NCI-H460 (cell line): ENCODE measurements at regions not wholly inside any gene's neighbourhood (a gene's known extent, or its start where the extent isn't known, plus 50 kb on each side); places are given as distances from the start of the nearest gene placed in this dataset.
A peak's percentile ranks its signal among the peaks of the same experiment; 100 is the strongest.

Experiments
- DNase-seq: peaks from one replicate; pipeline ENCODE4 v3.0.0-alpha.2; 2016; ENCODE audit warnings: low read depth; ENCODE audit errors: extremely low read depth

DNA sequence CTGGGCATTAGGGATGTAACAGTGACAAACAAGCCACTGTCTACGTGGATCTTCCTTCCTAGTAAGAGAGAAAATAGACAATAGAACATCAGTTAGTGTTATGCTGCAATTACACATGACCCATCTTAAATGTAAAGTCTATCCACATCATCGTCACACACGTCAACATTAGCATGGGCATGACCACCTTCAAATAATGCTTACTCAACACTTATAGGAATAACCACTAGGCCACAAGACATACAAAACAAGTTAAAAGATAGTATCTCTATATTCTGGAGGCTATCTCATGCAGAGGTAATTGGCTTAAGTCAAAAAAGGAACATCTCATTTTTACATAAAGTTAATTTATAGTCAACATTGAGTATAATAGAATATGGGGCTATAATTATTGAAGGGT lies 156.5 kb downstream of the MOXD1 start:
- no peak for DNase-seq

DNA sequence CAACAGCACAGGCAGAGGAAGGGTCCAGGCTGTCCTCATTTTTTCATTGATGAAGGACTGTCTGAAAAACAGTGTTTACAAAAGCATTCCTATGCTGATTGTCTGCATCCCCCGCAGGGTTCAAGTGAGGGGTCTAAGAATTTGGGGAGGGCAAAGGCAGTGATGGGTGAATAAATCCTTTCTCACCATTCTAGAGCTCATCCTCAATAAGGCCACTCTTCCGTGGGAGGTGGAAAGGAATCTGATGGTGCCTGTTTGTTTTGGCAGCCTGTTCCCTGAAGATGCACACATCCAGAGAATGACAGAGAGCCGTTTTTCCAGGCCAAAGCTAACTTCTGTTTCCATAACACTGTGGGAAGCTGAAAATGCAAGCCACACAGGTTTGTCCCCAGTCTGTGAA lies 164.5 kb downstream of the MOXD1 start:
- no peak for DNase-seq

DNA sequence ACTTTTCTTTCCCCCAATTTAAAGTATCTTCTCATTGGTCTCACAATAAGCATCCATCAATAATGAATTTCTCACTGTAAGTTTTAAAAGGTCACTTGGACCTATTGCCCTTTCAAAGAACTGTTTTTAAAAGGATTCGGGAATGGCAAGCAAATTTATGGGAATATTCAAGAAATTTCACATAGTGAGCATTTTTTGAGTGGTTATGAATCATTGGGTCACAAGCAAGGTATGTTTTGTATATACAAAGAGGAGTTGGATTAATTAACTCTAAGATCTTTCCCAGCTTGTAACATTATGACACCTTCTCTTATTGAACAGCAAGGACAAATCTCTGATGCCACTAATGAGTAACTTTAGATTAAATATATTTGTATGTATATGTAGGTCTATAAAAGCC lies 165.0 kb downstream of the MOXD1 start:
- DNase-seq, result no peak

DNA sequence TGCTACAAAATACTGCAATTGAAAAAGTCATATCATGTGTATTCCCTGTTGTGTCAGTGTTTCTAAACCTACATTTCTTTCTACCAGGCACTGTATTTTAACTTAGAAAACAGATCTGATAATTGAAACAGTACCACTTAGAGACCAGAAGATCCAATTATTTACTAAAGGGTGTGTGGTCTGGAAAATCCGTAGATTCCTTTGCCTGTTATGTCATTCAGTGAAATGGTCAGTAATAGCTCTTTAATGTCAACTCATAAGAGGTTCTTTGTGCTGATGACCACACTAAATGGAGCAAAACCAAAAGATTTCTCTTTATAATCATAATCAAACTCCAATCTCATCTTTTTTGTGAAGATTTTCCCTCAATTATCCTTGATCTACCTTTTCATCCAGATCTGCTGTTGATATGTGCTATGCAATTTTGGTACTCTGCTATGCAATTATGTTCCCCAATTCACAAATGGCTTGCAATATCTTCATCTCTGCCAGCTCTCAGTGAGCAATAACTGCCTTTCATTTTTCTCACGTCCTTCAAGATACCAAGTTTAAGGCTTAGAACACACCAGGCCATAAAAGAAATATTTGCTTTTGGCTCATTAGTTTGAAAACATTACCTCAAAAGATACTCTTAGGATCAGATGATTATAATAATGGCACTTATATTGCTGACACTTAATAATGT lies 165.5 kb downstream of the MOXD1 start:
- no peak for DNase-seq

DNA sequence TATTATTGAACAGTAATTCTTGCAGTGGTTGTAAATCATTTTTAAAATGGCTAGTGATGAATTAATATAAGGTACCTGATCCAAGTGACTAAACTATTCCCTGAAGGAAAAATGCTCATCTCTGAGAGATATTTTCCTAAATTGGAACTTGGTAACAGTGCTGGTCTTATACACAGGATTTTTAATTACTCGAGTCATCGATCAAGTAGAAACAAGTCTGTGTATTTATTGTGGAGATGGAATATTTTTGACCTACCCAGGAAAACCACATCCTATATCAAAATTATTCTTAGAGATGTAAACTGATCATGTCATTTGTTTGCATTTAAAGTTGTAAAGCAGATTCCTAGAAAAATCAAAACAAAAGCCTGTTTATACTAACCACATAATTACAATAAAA lies 166.9 kb downstream of the MOXD1 start:
- no peak for DNase-seq

DNA sequence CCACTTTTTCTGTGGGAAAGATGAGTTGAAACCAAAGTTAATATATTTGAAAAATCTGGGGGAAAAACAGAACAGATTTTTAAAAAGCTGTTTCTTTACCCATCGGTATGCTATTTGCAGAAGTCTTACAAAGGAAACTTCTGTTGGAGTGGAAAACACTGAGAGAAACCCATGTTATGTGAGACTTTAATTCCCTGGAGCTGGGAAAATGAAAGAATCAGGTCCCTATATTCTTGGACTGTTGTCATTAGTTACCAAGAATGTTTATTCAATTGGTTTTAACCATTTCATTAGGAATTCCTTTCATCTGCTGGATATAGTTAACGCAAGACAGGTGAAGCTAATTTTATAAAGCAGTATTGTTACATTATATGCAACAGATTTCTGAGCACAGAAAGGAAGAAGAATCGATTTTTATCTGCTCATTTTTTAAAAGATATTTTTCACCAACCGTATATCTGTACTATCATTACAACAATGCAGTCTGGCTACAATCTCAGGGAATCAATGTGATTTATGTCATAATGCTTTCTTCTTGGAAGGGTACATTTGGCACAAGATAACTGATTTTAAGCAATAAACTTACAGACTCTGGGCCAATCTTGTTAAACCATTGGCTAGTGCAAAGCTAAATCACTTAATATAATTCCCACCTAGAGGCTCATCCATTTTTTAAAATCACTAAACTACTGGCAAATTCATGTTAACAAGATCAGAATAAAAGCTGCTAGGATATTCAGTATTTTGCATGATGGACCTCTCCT lies 170.0 kb downstream of the MOXD1 start:
- no peak for DNase-seq

DNA sequence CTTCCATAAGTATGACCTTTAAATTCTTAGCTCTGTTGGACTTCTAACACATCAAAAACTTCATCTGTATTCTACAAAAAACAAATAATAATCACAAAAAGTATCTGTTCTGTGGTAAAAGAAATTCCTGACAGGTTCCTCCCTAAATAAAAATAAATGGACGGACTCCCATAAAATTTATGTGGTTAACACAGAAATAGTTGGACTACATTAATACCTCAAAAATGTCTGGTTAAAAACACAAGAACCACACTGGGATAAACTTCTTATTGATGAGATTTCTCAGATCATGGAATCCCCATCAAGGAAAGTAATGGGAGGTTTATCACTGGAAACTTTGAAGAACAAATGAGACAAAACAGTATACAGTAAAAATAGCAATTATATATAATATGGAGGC lies 172.4 kb downstream of the MOXD1 start:
- DNase-seq, result no peak

DNA sequence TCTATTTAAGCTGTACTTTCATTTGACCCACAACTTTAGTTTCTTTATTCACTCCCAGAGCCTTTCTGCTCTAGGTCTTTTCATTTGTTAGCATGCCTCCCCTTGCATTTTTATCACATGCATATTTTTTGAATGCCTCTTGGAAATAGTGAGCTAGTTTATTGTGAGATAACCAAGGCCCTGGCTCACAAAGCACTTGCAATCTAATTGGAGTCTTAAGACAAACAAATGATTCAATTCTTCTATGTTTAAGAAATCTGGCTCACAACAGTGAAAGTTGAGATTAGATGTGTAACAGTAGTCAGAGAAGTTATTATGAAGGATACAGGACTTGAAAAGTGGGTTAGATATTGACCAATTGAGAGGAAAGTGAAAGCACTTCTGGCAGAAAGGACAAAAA lies 173.4 kb downstream of the MOXD1 start:
- DNase-seq, result no peak

DNA sequence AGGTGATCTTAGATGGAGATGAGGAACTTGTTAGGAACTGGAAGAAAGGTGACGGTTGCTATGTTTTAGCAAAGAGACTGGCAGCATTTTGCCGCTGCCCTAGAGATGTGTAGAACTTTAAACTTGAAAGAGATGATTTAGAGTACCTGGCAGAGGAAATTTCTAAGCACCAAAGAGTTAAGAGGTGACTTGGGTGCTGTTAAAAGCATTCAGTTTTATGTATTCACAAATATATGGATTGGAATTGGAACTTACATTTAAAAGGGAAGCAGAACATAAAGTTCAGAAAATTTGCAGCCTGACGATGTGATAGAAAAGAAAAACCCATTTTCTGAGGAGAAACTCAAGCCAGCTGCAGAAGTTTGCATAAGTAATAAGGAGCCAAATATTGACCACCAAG lies 176.3 kb downstream of the MOXD1 start:
- DNase-seq, result no peak

DNA sequence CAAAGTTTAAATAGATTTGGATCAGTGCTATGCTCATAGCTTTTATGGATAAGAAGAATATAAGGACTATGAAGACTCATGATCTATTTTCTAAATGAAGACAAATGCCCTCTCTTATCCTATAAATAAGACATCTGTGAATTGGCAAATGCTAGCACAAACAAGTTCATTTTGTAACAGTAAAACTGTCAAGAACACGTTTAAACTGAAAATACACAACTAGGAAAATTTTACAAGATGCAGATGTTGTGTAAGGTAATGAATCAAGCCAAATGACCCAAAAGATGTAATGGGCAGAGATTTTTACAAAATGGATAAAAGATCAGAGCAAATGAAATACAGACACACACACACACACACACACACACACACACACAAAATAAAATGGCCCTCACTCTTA lies 180.5 kb downstream of the MOXD1 start:
- DNase-seq, result no peak

DNA sequence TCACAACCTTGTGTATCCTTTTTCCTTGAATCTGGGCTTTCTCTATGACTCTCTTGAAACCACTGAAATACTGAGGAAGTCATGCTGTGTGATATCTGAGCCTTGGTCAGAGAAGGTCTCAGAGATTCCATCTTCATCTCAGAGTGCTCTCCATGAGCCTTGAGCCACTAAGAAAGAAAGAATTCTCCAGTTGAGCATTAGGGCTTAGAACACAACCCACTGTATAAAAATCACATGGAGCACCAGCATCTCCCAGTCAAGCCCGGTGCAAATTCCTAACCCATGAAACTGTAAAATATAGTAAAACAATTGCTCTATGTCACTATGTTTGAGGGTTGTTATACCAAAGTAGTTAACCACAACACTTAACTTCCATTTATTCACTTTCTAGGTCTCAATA lies 181.4 kb downstream of the MOXD1 start:
- no peak for DNase-seq

DNA sequence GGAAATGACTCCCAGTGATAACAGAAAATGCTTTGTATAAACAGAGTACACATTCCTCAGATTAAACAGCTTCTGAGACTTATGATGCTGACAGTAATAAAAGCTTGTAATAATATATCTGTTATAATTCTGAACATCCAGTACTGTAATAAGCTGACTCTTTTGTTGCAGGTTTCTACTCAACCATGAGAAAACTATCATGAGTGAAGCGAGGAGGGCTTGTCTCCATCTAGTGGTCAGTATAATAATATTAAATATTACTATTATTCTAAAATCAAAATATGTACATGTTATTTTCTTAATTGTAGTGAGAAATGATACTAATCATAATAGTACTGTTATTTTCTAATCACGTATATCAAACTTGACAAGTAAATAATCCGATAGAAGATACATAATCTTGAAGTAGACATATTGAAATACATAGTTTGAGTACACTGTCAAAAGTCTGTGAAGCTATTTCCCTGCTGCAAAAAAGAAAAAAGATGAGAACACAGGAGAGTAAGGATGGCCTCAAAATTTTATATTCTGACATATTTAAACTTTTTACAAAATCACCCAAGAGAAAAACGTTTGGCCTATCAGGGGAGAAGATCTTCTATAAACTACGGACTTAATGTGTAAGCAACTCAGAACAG lies 183.1 kb downstream of the MOXD1 start:
- DNase-seq, result peak; percentile 11

DNA sequence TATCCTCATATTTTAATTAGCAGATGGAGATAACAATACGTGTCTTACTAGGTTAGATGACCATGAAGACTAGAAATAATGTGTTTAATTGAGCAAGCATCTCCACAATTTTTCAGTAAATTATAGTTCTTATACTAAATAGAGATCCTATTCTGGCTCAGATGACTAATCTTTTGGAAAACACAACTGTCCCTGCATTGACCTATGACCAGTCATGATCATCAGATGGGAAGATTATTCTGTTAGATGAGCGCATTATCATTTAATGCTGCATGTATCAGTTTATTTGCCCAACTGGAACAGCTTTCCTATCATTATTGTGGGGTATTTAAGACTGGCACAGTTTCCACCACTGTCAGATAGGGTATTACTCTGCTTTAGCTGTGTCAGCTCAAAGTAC lies 185.5 kb downstream of the MOXD1 start:
- DNase-seq, result no peak

DNA sequence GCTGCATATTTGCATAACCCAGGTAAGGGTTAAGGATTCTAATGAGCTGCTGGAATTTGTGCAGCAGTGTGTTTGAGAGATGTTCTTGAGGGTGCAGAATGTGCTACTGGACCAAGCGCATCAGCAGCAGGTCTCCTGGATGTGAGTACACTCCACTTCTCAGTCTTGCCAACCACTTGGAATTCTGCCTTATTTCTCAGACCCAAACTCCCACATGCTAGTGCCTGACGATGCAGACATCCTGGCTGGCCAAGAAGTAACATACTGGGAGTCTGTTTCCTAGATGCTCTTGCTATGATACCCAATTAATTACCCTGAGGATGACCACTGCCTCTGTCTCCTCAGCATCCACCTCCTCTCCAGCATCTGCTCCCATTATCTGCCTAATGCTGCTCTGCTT lies 186.6 kb downstream of the MOXD1 start:
- DNase-seq, result no peak

DNA sequence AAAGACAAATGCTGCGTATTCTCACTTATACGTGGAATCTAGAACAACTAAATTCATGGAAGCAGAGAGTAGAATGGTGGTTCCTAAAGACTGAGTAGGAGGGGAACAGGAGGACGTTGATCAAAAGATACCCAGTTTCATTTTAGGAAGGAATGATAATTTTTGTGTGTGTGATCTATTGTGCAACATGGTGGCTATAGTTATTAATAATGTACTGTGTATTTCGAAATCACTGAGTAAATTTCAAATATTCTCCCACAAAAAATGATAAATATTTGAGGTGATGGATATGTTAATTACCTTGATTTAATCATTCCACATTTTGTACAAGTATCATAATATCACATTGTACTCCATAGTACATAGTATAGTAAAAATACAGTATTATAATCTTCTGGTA lies 187.5 kb downstream of the MOXD1 start:
- DNase-seq, result no peak

DNA sequence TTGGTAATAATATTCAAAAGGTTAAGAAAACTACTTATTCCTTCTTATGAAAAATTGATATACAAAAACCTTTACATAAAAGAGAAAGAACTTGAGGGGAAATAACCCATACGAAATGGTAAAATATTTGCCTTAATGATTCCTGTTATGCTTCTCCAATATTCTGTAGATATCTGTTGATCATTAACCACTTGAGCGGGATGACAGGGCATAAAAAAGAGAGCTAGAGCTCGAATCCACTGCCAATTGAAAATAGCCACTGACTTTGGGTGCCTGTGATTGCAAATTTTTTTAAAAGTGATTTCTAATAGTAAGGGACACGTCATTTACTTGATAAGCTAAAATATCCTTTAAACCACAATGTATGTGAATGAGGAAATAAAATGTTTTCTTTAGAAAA lies 188.1 kb downstream of the MOXD1 start:
- no peak for DNase-seq

DNA sequence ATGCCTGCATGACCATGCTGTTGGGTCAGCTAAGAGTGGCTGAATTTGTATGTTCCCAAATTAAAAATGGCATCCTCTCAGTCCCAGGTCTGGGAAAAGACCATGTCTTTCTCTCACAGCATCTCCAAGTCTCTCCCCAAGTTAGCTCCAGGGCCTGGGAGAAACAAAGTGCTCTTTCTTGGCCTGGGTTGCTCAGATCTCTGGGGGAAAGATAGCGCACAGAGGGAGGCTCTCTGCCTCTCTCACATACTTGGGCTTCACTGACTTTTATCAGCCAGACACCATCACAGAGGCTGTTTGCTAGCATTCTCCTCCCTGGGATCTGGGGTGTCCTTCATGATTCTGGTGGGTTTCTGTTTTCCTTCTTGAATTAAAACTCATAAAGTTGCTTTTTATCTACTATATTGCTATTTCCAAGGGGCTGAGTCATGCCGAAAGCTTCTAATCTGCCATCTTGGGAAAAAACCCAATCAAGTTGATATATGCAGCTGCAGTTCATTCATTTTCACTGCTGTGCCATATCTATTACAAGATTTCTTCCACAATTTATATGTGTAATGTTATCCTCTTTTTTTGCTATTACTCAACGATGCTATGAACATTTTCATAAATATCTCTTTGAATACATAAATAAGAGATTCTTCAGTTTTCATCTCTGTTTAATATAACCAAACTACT lies 190.2 kb downstream of the MOXD1 start:
- DNase-seq, result no peak

DNA sequence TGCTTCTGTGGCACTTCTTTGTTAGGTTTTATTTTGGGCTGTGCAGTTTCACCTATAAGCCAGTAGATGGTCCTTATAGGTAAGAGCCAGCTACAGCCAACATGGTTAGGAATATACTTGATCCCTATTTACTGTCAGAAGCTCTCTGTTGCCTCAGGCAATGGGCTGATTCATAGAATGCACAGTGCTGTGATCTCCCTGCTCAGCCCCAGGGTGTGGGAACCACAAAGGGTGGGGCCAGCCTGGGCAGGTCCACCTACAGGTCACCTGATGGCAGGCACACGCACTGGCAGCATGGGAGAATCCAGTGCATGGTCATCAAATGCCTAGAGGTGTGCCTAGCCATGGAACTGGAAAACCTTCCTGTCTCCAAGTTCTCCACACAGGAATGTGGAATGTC lies 191.9 kb downstream of the MOXD1 start:
- no peak for DNase-seq

DNA sequence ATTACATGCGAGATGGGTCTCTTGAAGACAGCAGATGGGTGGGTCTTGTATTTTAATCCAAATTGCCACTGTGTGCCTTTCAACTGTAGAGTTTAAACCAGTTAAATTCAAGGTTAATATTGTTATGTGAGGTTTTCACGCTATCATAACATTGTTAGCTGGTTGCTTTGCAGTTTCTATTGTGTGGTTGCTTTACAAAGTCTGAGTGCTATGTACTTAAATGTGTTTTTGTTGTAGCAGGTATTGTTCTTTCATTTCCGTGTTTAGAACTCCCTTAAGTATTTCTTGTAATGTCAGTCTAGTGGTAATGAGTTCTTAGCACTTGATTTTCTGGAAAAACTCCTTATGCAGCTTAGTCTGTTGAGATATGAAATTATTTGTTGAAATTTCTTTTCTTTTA lies 193.3 kb downstream of the MOXD1 start:
- no peak for DNase-seq

DNA sequence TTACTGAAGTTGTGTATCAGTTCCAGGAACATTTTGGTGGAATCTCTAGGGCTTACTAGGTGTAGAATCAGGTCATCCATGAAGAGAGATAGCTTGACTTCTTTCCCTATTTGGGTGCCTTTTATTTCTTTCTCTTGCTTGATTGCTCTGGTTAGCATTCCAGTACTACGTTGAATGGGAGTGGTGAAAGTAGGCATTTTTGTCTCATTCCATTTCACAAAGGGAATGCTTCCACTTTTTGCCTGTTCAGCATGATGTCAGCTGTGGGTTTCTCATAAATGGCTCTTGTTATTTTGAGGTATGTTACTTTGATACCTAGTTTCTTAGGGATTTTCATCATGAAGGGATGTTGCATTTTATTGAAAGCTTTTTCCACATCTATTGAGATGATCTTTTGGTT lies 195.3 kb downstream of the MOXD1 start:
- no peak for DNase-seq

DNA sequence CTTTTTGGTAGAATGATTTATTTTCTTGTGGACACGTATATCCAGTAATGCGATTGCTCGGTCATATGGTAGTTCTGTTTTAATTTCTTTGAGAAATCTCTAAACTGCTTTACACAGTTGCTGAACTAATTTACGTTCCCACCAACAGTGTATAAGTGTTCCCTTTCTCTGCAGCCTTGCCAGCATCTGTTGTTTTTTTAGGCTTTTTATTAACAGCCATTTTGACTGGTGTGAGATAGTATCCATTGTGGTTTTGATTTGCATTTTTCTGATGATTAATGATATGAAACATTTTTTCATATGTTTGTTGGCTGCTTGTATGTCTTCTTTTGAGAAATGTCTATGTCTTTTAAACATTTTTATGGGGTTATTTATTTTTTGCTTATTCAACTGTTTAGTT lies 196.7 kb downstream of the MOXD1 start:
- DNase-seq, result no peak

DNA sequence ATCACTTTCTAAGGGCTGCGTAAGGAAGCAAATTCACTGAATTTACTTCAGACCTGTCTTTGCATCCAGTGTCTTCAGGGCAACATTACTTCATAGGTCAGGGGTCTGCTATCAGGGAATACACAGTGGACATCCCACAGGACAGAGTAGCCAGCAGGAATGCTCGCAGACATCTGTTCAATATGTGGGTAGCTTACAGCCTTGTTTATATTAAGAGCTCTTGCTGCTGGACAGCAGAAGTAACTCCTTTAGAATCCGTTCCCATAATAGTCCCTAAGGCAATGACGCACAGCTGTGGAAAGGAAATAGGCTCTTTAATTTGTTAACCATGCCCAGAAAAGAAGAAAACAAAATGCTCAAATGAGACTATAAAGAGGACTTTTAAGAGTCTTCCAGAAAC lies 198.7 kb downstream of the MOXD1 start:
- DNase-seq, result no peak
